Left ventricle myocardium inferior (tissue), 1 donor: ENCODE measurements at regions not wholly inside any gene's neighbourhood (a gene's known extent, or its start where the extent isn't known, plus 50 kb on each side); places are given as distances from the start of the nearest gene placed in this dataset.

Source experiments
- DNase-seq: peaks from one replicate; pipeline ENCODE4 v3.0.0-alpha.2; 2020
- H3K27ac ChIP-seq: fragments of 200-600 bp; replicated peaks from 2 replicates; pipeline ENCODE4 v1.8.0; 2021
- H3K27me3 ChIP-seq: fragments of 200-600 bp; 2 replicates; pipeline ENCODE4 v1.8.0; 2021; ENCODE audit warnings: low read depth
- H3K36me3 ChIP-seq: fragments of 200-600 bp; 2 replicates; pipeline ENCODE4 v1.8.0; 2021
- H3K4me1 ChIP-seq: fragments of 200-600 bp; 2 replicates; pipeline ENCODE4 v1.8.0; 2021
- H3K4me3 ChIP-seq: fragments of 200-600 bp; 2 replicates; pipeline ENCODE4 v1.8.0; 2021; ENCODE audit warnings: mild to moderate bottlenecking, moderate library complexity
- H3K9me3 ChIP-seq: fragments of 200-600 bp; replicated peaks from 2 replicates; pipeline ENCODE4 v1.8.0; 2021
- intact Hi-C: fragments of 100-400 bp; cut with micrococcal nuclease; formaldehyde crosslinking; loops from one replicate; pipeline ENCODE4 v1.11.0; 2022
- TF ChIP-seq, protein P1 (sequence below): fragments of 200-600 bp; IDR thresholded peaks from 2 replicates; pipeline ENCODE4 v1.8.0; 2021; ENCODE audit warnings: antibody characterized with exemption, mild to moderate bottlenecking, borderline replicate concordance
- donor health status: DM: no; HTN: yes; CAD: no; lungs with severe emphysema.

DNA sequence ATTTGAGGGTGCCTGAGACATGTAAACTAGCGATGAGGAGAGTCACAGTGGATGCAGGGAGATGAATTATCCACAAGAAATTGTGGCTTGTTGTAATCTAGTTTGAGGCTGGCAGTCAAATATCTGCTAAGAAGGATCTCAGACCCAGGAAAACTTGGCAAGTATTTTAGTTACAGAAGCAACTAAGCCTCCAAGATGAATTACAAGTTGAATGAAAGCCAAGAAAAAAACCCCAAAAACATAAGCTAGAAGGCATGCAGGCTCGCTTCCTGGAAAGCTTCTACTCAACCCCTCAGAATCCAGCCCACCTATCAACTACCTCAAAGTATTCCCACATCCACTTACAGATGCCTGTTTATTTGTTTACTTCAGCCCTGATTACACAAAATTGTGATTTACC lies 696.9 kb downstream of the MAT2B start:
- Histone ChIP-seq H3K36me3 (no peaks in the 10 kb centered on the region), H3K9me3 (peaks cover 13% of the 10 kb centered on the region), H3K27ac (no peak overlapping the region), H3K4me1 (no peaks in the 10 kb centered on the region), H3K27me3 (no peaks in the 10 kb centered on the region), H3K4me3 (no peak overlapping the region)
- DNase-seq: no peak
- intact Hi-C loops: no loop called here
- TF ChIP-seq, protein P1, sequence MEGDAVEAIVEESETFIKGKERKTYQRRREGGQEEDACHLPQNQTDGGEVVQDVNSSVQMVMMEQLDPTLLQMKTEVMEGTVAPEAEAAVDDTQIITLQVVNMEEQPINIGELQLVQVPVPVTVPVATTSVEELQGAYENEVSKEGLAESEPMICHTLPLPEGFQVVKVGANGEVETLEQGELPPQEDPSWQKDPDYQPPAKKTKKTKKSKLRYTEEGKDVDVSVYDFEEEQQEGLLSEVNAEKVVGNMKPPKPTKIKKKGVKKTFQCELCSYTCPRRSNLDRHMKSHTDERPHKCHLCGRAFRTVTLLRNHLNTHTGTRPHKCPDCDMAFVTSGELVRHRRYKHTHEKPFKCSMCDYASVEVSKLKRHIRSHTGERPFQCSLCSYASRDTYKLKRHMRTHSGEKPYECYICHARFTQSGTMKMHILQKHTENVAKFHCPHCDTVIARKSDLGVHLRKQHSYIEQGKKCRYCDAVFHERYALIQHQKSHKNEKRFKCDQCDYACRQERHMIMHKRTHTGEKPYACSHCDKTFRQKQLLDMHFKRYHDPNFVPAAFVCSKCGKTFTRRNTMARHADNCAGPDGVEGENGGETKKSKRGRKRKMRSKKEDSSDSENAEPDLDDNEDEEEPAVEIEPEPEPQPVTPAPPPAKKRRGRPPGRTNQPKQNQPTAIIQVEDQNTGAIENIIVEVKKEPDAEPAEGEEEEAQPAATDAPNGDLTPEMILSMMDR: no peak

GRCh38 chr5:164203581-164204225 lies 698.3 kb downstream of the MAT2B start:
- DNase-seq: no peak
- Histone ChIP-seq H3K4me3 (no peak overlapping the region), H3K27ac (no peak overlapping the region), H3K4me1 (no peaks in the 10 kb centered on the region), H3K9me3 (peaks cover 13% of the 10 kb centered on the region), H3K36me3 (no peaks in the 10 kb centered on the region), H3K27me3 (no peaks in the 10 kb centered on the region)
- intact Hi-C loops: no loop called here
- TF ChIP-seq, protein P1: no peak

- TF ChIP-seq, protein P1: no peak
- H3K9me3 ChIP-seq: peaks cover 7% of the 10 kb centered on the region
- H3K4me3 ChIP-seq: no peak overlapping the region
- no peak for DNase-seq
- no peaks in the 10 kb centered on the region for H3K36me3 ChIP-seq
- H3K27me3 ChIP-seq: no peaks in the 10 kb centered on the region
- no peak overlapping the region for H3K27ac ChIP-seq
- H3K4me1 ChIP-seq: no peaks in the 10 kb centered on the region
- intact Hi-C loops: no loop called here
These were observed 699.0 kb downstream of the MAT2B start for GRCh38 chr5:164204338-164204946.

DNA sequence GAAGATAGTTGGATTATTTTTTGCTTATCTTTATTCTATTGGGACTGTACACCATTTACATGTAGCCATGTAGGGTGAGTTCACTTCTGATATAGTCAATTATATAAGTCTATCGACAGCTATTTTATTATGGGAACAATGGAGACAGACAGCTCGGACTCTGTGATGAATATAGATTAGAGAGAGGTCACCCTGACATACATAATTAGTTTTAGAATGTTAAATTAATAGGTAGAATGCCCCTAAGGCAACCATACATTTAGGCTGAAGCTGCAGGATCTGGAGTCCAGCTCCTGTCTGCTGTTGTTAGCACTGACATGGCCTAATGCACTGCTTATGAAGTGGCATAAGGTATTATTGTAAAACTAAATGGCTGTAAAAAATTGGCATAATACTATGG lies 700.8 kb downstream of the MAT2B start:
- Histone ChIP-seq H3K4me1 (no peaks in the 10 kb centered on the region), H3K4me3 (no peak overlapping the region), H3K27ac (no peak overlapping the region), H3K27me3 (no peaks in the 10 kb centered on the region), H3K36me3 (no peaks in the 10 kb centered on the region), H3K9me3 (no peaks in the 10 kb centered on the region)
- DNase-seq: no peak
- TF ChIP-seq, protein P1: no peak
- intact Hi-C loops: no loop called here

DNA sequence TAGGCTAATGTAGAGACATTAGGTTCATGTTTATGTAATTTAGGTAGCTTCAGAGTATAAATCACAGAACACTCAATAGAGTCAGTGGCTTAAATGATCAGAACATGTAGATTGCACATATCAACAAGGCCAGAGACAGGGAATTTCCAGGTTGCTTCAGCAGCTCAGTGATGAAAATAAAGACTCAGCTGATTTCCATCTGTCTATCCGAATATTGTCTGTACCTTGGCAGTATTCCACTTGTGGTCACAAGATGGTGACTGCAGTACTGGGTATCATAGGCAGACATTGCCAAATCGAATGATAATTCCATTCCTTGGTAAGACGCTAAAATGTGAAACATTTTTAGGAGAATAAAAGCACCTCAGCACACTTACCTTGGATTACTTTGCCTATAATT lies 702.2 kb downstream of the MAT2B start:
- Histone ChIP-seq H3K27me3 (no peaks in the 10 kb centered on the region), H3K9me3 (no peaks in the 10 kb centered on the region), H3K27ac (no peak overlapping the region), H3K4me3 (no peak overlapping the region), H3K4me1 (no peaks in the 10 kb centered on the region), H3K36me3 (no peaks in the 10 kb centered on the region)
- intact Hi-C loops: no loop called here
- no peak for DNase-seq
- TF ChIP-seq, protein P1: no peak
